ENCODE measurements at regions not wholly inside any gene's neighbourhood (a gene's known extent, or its start where the extent isn't known, plus 50 kb on each side); places are given as distances from the start of the nearest gene placed in this dataset.

GRCh38 chr14:101330416-101331140, 230.7 kb upstream of the DIO3 start (continued):
- TF ChIP-seq ZNF687 (CRISPR knock-in tag; IDR thresholded peaks at IDR 0.05) (peak; percentile 88), FOXO1 (CRISPR knock-in tag; IDR thresholded peaks at IDR 0.05) (peak; percentile 92), ZNF362 (CRISPR knock-in tag; IDR thresholded peaks at IDR 0.05; ENCODE audit: borderline replicate concordance) (no peak), ZNF740 (CRISPR knock-in tag; IDR thresholded peaks at IDR 0.05) (0 out of 2 replicates have a peak, but pooled peaks have one; percentile 38), SATB2 (CRISPR knock-in tag; IDR thresholded peaks at IDR 0.05) (0 out of 2 replicates have a peak, but pooled peaks have one; percentile 32), ZSCAN22 (CRISPR knock-in tag; IDR thresholded peaks at IDR 0.05) (no peak), NR2F2 (IDR thresholded peaks at IDR 0.05; ENCODE audit: borderline replicate concordance, low read depth) (peak; percentile 88), ZNF432 (CRISPR knock-in tag; IDR thresholded peaks at IDR 0.05; ENCODE audit: borderline replicate concordance) (no peak), ZNF18 (CRISPR knock-in tag; IDR thresholded peaks at IDR 0.05; ENCODE audit: insufficient replicate concordance) (no peak), RARA (CRISPR knock-in tag; IDR thresholded peaks at IDR 0.05) (peak; percentile 95), ZNF354B (CRISPR knock-in tag; IDR thresholded peaks at IDR 0.05) (no peak), RXRA (CRISPR knock-in tag; IDR thresholded peaks at IDR 0.05) (peak; percentile 67), TEAD3 (CRISPR knock-in tag; optimal IDR thresholded peaks at IDR 0.05; ENCODE audit: borderline replicate concordance) (peak; percentile 94), ESRRA (CRISPR knock-in tag; IDR thresholded peaks at IDR 0.05; ENCODE audit: low read depth) (0 out of 2 replicates have a peak, but pooled peaks have one; percentile 25), PHF21A (CRISPR knock-in tag; IDR thresholded peaks at IDR 0.05) (peak; percentile 70), GATAD2A (CRISPR knock-in tag; IDR thresholded peaks at IDR 0.05) (peak; percentile 94), FOXP4 (CRISPR knock-in tag; IDR thresholded peaks at IDR 0.05) (peak; percentile 91), NR2F1 (CRISPR knock-in tag; IDR thresholded peaks at IDR 0.05) (peak; percentile 60 to 84; a peak in 3 of 4 replicates), HBP1 (CRISPR knock-in tag; IDR thresholded peaks at IDR 0.05; ENCODE audit: low read depth) (no peak)
